Ectodermal cell (in vitro differentiated cells): ENCODE measurements at regions not wholly inside any gene's neighbourhood (a gene's known extent, or its start where the extent isn't known, plus 50 kb on each side); places are given as distances from the start of the nearest gene placed in this dataset.

Experiments
- H3K27ac ChIP-seq: 2 replicates; pipeline ENCODE4 v1.7.0; 2013; ENCODE audit warnings: mild to moderate bottlenecking, low read depth, low read length; ENCODE audit not compliant: insufficient read depth, poor library complexity, severe bottlenecking
- H3K27me3 ChIP-seq: 2 replicates; pipeline ENCODE4 v1.7.0; 2013; ENCODE audit warnings: mild to moderate bottlenecking, low read length; ENCODE audit not compliant: insufficient read depth, control insufficient read depth, poor library complexity, severe bottlenecking
- H3K36me3 ChIP-seq: one replicate; pipeline ENCODE4 v1.7.0; 2013; ENCODE audit warnings: low read length; ENCODE audit not compliant: control insufficient read depth, insufficient read depth
- H3K4me1 ChIP-seq: one replicate; pipeline ENCODE4 v1.7.0; 2013; ENCODE audit warnings: low read length; ENCODE audit not compliant: control insufficient read depth, insufficient read depth
- H3K4me3 ChIP-seq: 2 replicates; pipeline ENCODE4 v1.7.0; 2013; ENCODE audit warnings: low read depth, low read length, control low read depth; ENCODE audit not compliant: insufficient read depth
- H3K9me3 ChIP-seq: 2 replicates; pipeline ENCODE4 v1.7.0; 2013; ENCODE audit warnings: mild to moderate bottlenecking, low read length, moderate library complexity; ENCODE audit not compliant: control insufficient read depth
- WGBS, 2 experiments: methylation state at CpG; one replicate each; pipeline ENCODE4 v1.1.7; 2013; ENCODE audit warnings: missing lambda C conversion rate in 2 of 2; 5-methylcytosine and 5-hydroxymethylcytosine counted together

GRCh38 chr7:68043546-68043945 is 1046.9 kb downstream of the TYW1 start:
- no peaks in the 10 kb centered on the region for H3K9me3 ChIP-seq
- no peaks in the 10 kb centered on the region for H3K4me1 ChIP-seq
- no peaks in the 10 kb centered on the region for H3K27me3 ChIP-seq
- H3K4me3 ChIP-seq: no peak overlapping the region
- H3K27ac ChIP-seq: no peak overlapping the region
- 92 to 96% methylated on average over 4 of the region's 4 CpGs for WGBS, 2 experiments
- no peaks in the 10 kb centered on the region for H3K36me3 ChIP-seq

GRCh38 chr7:68050627-68051026 is 1054.0 kb downstream of the TYW1 start:
- no peaks in the 10 kb centered on the region for H3K36me3 ChIP-seq
- H3K27ac ChIP-seq: no peak overlapping the region
- no peaks in the 10 kb centered on the region for H3K9me3 ChIP-seq
- H3K4me3 ChIP-seq: no peak overlapping the region
- no peaks in the 10 kb centered on the region for H3K27me3 ChIP-seq
- 91 to 95% methylated on average over 9 of the region's 9 CpGs for WGBS, 2 experiments
- no peaks in the 10 kb centered on the region for H3K4me1 ChIP-seq

- no peak overlapping the region for H3K4me3 ChIP-seq
- no peaks in the 10 kb centered on the region for H3K27me3 ChIP-seq
- no peaks in the 10 kb centered on the region for H3K36me3 ChIP-seq
- no peaks in the 10 kb centered on the region for H3K9me3 ChIP-seq
- no peak overlapping the region for H3K27ac ChIP-seq
- no peaks in the 10 kb centered on the region for H3K4me1 ChIP-seq
- WGBS, 2 experiments: 64 to 73% methylated on average over 2 of the region's 2 CpGs
Measured at GRCh38 chr7:68058014-68058413, 1061.4 kb downstream of the TYW1 start.

GRCh38 chr7:68063171-68063570 is 1066.5 kb downstream of the TYW1 start:
- H3K27ac ChIP-seq: no peak overlapping the region
- H3K27me3 ChIP-seq: no peaks in the 10 kb centered on the region
- H3K4me1 ChIP-seq: no peaks in the 10 kb centered on the region
- H3K36me3 ChIP-seq: no peaks in the 10 kb centered on the region
- H3K9me3 ChIP-seq: no peaks in the 10 kb centered on the region
- WGBS, 2 experiments: 84 to 87% methylated on average over 5 to 6 of the region's 6 CpGs
- H3K4me3 ChIP-seq: no peak overlapping the region

GRCh38 chr7:68065581-68065980 is 1068.9 kb downstream of the TYW1 start:
- H3K9me3 ChIP-seq: no peaks in the 10 kb centered on the region
- WGBS, 2 experiments: 93 to 97% methylated on average over 3 to 4 of the region's 4 CpGs
- no peaks in the 10 kb centered on the region for H3K27me3 ChIP-seq
- H3K4me3 ChIP-seq: no peak overlapping the region
- no peaks in the 10 kb centered on the region for H3K4me1 ChIP-seq
- H3K27ac ChIP-seq: no peak overlapping the region
- H3K36me3 ChIP-seq: no peaks in the 10 kb centered on the region

- H3K27ac ChIP-seq: no peak overlapping the region
- no peaks in the 10 kb centered on the region for H3K27me3 ChIP-seq
- H3K4me3 ChIP-seq: no peak overlapping the region
- WGBS, 2 experiments: 83 to 95% methylated on average over 4 of the region's 4 CpGs
- H3K36me3 ChIP-seq: no peaks in the 10 kb centered on the region
- no peaks in the 10 kb centered on the region for H3K9me3 ChIP-seq
- no peaks in the 10 kb centered on the region for H3K4me1 ChIP-seq
Measured at GRCh38 chr7:68067845-68068244, 1071.2 kb downstream of the TYW1 start.

- 81 to 88% methylated on average over 4 of the region's 5 CpGs for WGBS, 2 experiments
- no peaks in the 10 kb centered on the region for H3K4me1 ChIP-seq
- H3K27me3 ChIP-seq: no peaks in the 10 kb centered on the region
- H3K4me3 ChIP-seq: no peak overlapping the region
- no peaks in the 10 kb centered on the region for H3K9me3 ChIP-seq
- H3K27ac ChIP-seq: no peak overlapping the region
- H3K36me3 ChIP-seq: no peaks in the 10 kb centered on the region
Measured at GRCh38 chr7:68070992-68071391, 1074.4 kb downstream of the TYW1 start.

GRCh38 chr7:68073701-68074100 is 1077.1 kb downstream of the TYW1 start:
- Histone ChIP-seq H3K9me3 (no peaks in the 10 kb centered on the region), H3K4me3 (no peak overlapping the region), H3K36me3 (no peaks in the 10 kb centered on the region), H3K27ac (no peak overlapping the region), H3K4me1 (no peaks in the 10 kb centered on the region), H3K27me3 (no peaks in the 10 kb centered on the region)
- WGBS, 2 experiments: 90 to 96% methylated on average over 5 of the region's 5 CpGs

GRCh38 chr7:68074242-68074641 is 1077.6 kb downstream of the TYW1 start:
- 85 to 93% methylated on average over 3 of the region's 3 CpGs for WGBS, 2 experiments
- Histone ChIP-seq H3K4me1 (no peaks in the 10 kb centered on the region), H3K36me3 (no peaks in the 10 kb centered on the region), H3K27me3 (no peaks in the 10 kb centered on the region), H3K27ac (no peak overlapping the region), H3K9me3 (no peaks in the 10 kb centered on the region), H3K4me3 (no peak overlapping the region)

GRCh38 chr7:68078157-68078710 is 1081.6 kb downstream of the TYW1 start:
- Histone ChIP-seq H3K4me1 (no peaks in the 10 kb centered on the region), H3K9me3 (no peaks in the 10 kb centered on the region), H3K36me3 (no peaks in the 10 kb centered on the region), H3K27me3 (no peaks in the 10 kb centered on the region), H3K4me3 (no peak overlapping the region), H3K27ac (no peak overlapping the region)
- WGBS, 2 experiments: 77 to 88% methylated on average over 5 of the region's 5 CpGs
